GM12878 (cell line): ENCODE measurements at regions not wholly inside any gene's neighbourhood (a gene's known extent, or its start where the extent isn't known, plus 50 kb on each side); places are given as distances from the start of the nearest gene placed in this dataset.

Source experiments
- BACH1 ChIP-seq: fragments of 450-650 bp; IDR thresholded peaks from 2 replicates; pipeline ENCODE4 v1.6.1; 2017; ENCODE audit warnings: mild to moderate bottlenecking, borderline replicate concordance
- BMI1 ChIP-seq: fragments of 450-650 bp; IDR thresholded peaks from 2 replicates; pipeline ENCODE4 v1.6.1; 2016; ENCODE audit warnings: mild to moderate bottlenecking, moderate library complexity, borderline replicate concordance
- CBX5 ChIP-seq: sonication (generic); IDR thresholded peaks from 2 replicates; pipeline ENCODE4 v1.6.1; 2016; ENCODE audit warnings: low read depth, moderate library complexity, mild to moderate bottlenecking, inconsistent platforms
- CEBPB ChIP-seq, 2 experiments: fragments of 150-350 bp in 1 of 2; IDR thresholded peaks; 2 replicates each; pipeline ENCODE4 v1.6.1; 2012 to 2014; ENCODE audit warnings: low read depth in 2 of 2, low read length in 2 of 2, borderline replicate concordance in 1 of 2, inconsistent platforms in 1 of 2
- FOXM1 ChIP-seq: IDR thresholded peaks from 2 replicates; pipeline ENCODE4 v1.6.1; 2012; ENCODE audit warnings: low read depth, mild to moderate bottlenecking, inconsistent platforms, low read length, moderate library complexity
- NBN ChIP-seq: fragments of 450-650 bp; IDR thresholded peaks from 2 replicates; pipeline ENCODE4 v1.6.1; 2016
- POLR2A ChIP-seq: IDR thresholded peaks from 2 replicates; pipeline ENCODE4 v1.6.1; 2011; ENCODE audit warnings: low read depth, mild to moderate bottlenecking, low read length
- RAD21 ChIP-seq: IDR thresholded peaks from 2 replicates; pipeline ENCODE4 v1.6.1; 2011; ENCODE audit warnings: mild to moderate bottlenecking, low read depth, low read length, moderate library complexity; ENCODE audit not compliant: insufficient read depth
- RFX5 ChIP-seq: IDR thresholded peaks from 2 replicates; pipeline ENCODE4 v1.6.1; 2011; ENCODE audit warnings: low read depth, low read length, improper control_type of control experiment
- SIN3A ChIP-seq: IDR thresholded peaks from 2 replicates; pipeline ENCODE4 v1.6.1; 2012; ENCODE audit warnings: low read depth, low read length, improper control_type of control experiment
- SMC3 ChIP-seq: IDR thresholded peaks from 2 replicates; pipeline ENCODE4 v1.6.1; 2011; ENCODE audit warnings: low read length, improper control_type of control experiment, borderline replicate concordance
- SUZ12 ChIP-seq: fragments of 200-600 bp; sonication (generic); IDR thresholded peaks from one replicate; pipeline ENCODE4 v1.6.1; 2018; ENCODE audit warnings: antibody characterized with exemption, mild to moderate bottlenecking; ENCODE audit not compliant: unreplicated experiment
- ZNF274 ChIP-seq: IDR thresholded peaks from one replicate; pipeline ENCODE4 v1.8.0; 2011; ENCODE audit not compliant: insufficient read length, insufficient read depth
- TF ChIP-seq, protein P1 (sequence below), 3 experiments: IDR thresholded peaks in 2 of 3; conservative IDR thresholded peaks in 1 of 3; 2 replicates each; pipeline ENCODE4 v1.5.1; 2011; ENCODE audit warnings: low read depth in 3 of 3, low read length in 3 of 3, mild to moderate bottlenecking in 3 of 3, control low read depth in 2 of 3, moderate library complexity in 2 of 3, inconsistent platforms in 1 of 3, mixed read lengths in 1 of 3; ENCODE audit not compliant: control insufficient read depth in 2 of 3, insufficient read depth in 1 of 3; ENCODE audit errors: extremely low read depth in 1 of 3

DNA sequence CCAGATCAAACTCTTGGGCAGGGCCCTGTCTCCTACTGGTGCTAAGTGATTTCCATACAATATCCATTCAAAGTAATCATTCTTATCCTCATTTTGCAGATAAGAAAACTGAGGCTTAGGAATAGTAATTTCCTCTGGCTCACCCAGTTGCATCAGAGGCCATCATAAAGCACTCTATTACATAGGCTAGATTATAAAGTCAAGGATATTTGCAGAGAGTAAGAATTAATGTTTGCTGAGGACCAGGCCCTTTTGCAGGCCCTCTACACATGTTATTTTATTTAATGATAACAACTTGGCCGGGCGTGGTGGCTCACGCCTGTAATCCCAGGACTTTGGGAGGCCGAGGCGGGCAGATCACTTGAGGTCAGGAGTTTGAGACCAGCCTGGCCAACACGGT lies 316.8 kb downstream of the ZNF674 start:
- TF ChIP-seq FOXM1 (no peak), CEBPB (IDR thresholded peaks at IDR 0.05; ENCODE audit: borderline replicate concordance in 1 of 2, low read depth in 2 of 2, low read length in 2 of 2) (no peak), POLR2A (no peak), SMC3 (no peak), RAD21 (no peak), BACH1 (no peak), RFX5 (no peak), BMI1 (no peak), NBN (no peak), SIN3A (no peak), CBX5 (no peak), SUZ12 (no peak), ZNF274 (no peak)
- TF ChIP-seq, protein P1, sequence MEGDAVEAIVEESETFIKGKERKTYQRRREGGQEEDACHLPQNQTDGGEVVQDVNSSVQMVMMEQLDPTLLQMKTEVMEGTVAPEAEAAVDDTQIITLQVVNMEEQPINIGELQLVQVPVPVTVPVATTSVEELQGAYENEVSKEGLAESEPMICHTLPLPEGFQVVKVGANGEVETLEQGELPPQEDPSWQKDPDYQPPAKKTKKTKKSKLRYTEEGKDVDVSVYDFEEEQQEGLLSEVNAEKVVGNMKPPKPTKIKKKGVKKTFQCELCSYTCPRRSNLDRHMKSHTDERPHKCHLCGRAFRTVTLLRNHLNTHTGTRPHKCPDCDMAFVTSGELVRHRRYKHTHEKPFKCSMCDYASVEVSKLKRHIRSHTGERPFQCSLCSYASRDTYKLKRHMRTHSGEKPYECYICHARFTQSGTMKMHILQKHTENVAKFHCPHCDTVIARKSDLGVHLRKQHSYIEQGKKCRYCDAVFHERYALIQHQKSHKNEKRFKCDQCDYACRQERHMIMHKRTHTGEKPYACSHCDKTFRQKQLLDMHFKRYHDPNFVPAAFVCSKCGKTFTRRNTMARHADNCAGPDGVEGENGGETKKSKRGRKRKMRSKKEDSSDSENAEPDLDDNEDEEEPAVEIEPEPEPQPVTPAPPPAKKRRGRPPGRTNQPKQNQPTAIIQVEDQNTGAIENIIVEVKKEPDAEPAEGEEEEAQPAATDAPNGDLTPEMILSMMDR (IDR thresholded peaks at IDR 0.05 in 2 of 3, conservative IDR thresholded peaks at IDR 0.05 in 1 of 3; ENCODE audit: control insufficient read depth in 2 of 3, extremely low read depth in 1 of 3, insufficient read depth in 1 of 3, low read depth in 3 of 3, low read length in 3 of 3), result no peak
